NCI-H2107 (cell line): ENCODE measurements at regions not wholly inside any gene's neighbourhood (a gene's known extent, or its start where the extent isn't known, plus 50 kb on each side); places are given as distances from the start of the nearest gene placed in this dataset.

ENCODE experiments used
- DNase-seq: peaks from one replicate; lab custom pipeline; 2025; lab: John Stamatoyannopoulos, UW

DNA sequence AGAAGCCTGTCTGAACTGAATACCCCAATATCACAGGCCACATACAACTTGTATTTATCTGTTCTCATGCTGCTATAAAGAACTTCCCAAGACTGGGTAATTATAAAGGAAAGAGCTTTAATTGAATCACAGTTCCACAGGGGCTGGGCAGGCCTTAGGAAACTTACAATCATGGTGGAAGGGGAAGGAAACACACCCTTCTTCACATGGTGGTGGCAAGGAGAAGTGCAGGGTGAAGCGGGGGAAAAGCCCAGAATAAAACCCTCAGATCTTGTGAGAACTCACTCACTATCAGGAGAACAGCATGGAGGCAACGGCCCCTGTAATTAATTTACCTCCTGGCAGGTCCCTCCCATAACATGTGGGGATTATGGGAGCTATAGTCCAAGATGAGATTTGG is 50.3 kb upstream of the FNDC1 start:
- DNase-seq = no peak

DNA sequence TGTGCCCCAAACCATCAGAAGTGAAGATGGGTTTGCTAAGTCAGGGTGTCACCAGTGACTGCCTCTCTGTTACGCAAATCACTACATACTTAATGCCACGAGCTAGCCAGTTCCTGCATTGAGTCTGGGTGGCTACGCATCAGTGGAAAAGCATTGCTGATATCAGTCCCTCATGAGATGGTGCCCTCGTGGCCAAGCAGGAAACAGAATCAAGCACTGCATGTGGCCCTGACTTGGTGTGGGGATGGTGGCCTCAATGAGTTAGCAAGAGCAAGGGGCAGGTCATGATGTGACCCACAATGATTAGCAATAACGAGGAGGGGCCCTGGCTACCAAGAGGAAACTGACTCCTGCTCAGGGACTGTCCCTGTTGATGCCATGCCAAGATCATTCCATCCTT is 51.6 kb upstream of the FNDC1 start:
- no peak for DNase-seq

DNA sequence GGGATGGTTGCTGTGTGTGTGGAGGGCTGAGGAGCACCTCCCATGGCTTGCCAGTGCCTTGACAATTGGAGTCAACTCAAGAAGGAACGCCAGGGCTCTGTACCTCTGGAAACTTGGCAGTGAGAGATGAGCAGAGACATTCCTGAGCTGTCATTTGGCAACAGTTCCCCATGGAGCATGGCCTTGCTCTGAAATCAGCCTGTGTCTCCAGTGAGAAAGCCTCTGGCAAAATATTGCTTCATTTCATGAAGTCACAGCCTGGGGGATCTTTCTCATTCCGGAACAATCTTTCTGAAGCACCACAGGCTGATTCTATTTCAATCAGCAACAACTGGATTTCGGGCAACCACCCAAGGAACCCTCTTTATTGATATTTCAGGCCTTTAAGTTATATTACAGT is 52.2 kb upstream of the FNDC1 start:
- DNase-seq = no peak

DNA sequence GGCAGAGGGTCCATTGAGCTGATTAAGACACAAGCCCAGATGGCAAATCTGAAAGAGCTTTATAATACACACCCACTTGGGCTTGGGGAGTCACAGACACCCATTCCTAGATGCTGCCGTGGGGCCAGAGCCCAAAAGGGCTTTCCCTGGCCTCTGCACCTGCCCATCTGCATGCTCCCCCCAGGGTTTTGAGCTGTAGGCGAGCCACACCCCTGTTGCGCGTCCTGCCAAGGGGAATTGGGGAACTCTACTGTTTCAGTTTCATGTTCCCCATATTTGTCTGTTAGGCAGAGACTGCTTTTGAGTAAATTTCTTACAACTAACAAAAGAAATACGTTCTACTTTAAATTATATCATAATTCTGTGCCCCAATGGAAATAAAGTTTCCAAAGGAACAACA is 52.9 kb upstream of the FNDC1 start:
- no peak for DNase-seq

DNA sequence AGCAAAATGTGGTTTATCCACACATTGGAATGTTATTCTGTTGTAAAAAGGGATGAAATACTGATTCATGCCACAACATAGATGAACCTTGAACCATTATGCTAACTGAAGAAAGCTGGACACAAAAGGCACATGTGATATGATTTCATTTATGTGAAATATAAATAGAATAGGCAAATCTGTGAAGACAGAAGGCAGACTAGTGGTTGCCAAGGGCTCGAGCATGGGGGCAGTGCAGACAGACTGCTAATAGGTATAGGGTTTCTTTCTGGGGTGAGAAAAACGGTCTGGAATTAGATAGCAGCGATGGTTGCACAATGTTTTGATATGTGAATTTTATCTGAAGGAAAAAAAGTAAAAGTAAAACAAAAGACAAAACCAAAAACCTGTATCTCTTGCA is 54.6 kb upstream of the FNDC1 start:
- no peak for DNase-seq

DNA sequence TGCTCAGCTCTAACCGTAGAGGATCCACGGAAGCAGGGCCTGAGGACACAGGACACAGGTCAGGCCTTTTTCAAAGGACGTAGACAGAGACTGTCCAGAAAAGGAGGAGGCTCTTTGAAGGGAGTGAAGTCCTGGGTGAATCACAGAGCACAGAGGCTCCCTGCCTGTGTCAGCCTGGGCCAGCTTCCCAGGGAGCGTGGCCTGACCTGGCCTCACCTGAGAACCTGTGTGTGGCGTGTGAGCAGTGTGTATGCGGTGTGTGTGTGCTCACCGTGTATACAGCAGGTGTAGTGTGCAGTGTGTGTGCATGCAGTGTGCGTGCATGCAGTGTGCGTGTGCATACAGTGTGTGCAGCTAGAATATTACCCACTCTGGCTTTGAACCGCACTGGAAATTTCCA is 56.0 kb upstream of the FNDC1 start:
- DNase-seq = no peak

DNA sequence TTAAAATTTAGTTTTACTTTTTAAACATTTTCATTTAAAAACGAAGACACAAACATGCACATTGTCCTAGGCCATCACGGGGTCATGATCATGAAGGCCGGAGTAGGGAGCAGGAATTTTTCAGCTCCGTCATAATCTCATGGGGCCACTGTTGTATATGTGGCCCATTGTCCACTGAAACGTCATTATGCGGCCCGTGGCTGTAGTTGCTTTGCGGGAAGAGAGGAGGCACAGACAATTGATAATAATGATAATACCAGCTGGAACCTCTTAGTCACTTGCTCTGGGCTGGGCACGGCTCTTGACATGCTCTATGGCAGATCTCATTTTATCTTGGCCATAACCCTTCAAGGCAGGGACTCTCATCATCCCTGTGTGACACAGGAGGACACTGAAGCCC is 56.5 kb upstream of the FNDC1 start:
- no peak for DNase-seq

DNA sequence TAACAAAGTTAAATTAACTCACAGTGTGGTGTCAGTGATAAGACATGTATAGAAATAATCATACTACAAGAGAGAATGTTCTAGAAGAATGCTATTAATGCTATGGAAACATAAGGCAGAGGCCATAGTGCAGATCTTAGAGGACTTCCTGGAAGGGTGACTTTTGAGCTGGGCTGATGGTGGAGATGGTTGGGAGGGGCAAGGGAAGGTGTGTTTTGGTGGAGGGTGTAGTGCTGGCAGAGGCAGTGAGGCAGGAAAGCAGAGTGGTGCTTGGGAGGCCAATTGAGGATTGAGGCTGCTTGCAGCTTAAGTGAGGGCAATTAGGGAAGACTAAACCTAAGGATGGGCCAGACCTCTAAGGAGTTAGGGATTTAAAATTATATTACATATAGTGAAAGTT is 58.5 kb upstream of the FNDC1 start:
- DNase-seq = no peak

DNA sequence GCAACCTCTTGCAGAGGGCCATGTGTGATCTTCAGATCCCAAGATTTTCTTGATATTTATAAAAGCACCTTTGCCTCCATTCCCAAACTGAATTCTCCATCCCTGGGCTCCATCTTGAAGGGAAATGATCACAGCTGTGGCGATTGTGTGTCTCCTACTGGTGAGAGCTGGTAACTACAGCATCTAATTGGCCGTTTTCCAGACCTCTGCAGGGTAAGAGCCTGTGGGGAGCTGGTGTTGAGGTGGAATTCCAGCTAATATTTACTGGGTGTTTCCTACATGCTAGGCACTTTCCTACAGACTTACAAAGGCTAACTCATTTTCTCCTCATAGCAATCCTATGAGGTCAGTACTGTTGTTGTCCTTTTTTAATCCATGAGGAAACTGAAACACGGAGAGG is 59.2 kb upstream of the FNDC1 start:
- DNase-seq = peak; percentile 15

DNA sequence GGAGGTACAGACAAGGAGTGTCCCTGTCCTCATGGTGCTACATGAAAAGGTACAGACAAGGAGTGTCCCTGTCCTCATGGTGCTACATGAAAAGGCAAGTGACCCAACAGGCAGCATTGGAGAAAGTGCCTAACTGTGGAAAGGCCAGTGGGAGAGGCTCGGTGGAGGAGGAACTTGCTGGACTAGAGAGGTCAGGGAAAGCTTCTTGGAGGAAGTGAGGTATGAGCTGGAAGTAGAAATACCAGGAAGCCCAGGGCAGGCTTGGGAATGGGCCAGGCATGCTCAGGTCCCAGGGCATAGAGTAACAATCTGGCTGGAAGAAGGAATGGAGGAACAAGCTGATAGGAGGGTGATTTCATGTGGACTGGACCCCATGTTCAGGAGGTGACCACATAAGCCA is 59.8 kb upstream of the FNDC1 start:
- no peak for DNase-seq

DNA sequence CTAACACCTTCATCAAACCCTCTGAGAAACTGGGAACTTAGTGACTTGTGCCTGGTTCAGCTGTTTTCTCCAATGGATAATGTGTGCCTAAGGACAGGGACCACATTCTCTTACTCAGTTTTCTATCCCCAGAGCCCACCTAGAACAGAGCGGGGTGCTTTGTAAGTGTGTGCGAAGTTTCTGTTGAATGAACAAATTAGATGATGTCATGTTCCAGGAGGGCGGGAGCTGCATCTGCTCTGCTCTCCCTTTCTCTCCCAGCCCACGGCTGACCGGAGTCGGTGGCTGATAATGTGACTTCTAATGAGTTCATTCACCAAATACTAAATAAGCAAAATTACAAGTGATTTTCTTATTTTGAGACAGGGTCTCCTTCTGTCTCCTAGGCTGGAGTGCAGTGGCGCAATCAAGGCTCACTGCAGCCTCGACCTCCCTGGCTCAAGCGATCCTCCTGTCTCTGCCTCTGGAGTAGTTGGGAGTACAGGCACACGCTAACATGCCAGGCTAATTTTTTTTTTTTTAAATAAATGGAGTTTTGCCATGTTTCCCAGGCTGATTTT is 60.7 kb upstream of the FNDC1 start:
- no peak for DNase-seq

DNA sequence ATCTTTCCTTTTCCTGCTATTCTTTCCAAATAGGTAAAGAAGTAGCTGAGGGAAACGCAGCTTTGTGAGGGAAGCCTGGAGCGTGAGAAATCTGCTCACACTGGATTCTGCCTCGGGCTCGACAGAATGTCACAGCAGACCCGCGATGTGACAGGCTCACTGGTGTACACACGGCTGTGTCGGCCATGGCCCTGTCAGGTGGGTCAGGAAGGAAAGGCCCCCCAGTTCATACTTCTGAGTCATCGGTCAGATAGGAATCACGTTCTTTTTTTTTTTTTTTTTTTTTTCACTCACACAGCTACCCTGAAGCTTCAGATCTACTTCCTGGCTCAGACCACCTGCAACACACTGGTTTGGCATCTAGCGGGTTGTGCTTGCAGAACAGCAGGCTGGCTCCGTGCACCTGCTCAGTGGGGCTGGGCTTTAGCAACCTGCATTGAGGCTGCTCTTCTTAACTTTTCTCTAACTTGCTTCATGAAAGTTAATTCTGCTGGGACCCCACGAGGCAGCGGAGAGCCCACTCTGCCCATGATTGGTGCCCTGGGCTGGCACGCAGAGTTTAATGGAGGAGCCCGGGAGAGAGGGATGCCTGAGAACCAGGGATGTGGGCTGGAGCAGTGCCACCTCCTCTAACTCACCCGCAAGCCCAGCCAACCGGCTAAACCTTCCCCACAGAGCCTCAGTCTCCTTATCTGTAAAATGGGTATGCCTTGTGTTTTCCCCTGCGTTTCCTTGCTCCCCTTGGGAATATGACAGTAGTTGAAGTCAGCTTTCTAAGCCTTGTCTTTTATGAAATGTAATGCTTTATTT is 61.5 kb upstream of the FNDC1 start:
- DNase-seq = peak; percentile 36

DNA sequence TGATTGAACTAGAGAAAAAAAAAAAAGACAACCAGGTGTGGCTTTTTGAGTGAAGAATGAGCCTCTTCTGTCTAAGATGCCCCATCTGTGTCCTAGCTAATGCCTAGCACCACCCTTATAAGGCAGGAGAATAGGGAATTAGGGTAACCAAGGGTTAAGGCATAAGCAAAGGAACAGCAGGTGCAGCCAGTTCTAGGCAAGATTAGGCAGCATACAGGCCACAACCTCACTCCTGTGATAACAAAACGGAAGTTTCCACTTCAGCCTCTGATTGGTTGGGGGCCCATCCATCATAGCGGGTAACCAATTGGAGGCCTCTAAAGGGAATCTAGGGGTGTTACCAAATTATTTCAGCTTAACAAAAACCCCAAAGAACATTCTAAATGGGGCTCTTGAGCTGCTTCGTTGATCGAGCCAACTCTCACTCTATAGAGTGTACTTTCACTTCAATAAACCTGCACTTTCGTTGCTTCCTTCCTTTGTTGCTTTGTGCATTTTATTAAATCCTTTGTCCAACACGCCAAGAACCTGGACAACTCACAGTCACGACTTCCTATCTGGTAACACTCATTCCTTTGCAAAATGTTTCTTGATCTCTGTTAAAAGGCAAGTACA is 61.9 kb upstream of the TAGAP start:
- DNase-seq = peak; percentile 83

DNA sequence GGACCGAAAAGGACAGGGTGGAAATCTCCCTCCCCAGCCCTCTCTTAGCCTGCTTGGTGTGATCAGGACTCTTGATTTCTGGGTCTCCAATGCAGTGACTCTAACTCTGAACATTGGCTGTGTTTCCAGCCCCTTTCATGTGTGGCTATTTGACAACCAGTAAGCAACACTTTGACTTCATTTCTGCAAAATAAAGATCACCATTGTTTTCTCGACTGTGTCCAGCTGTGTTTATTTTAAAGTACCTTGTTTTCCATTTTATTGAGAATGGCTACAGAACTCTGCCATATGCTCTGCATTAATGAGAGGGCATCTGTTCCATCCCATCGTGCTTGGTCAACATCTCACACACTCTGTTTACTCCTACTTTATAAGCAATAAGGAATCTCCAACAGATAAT is 60.9 kb upstream of the TAGAP start:
- DNase-seq = no peak

DNA sequence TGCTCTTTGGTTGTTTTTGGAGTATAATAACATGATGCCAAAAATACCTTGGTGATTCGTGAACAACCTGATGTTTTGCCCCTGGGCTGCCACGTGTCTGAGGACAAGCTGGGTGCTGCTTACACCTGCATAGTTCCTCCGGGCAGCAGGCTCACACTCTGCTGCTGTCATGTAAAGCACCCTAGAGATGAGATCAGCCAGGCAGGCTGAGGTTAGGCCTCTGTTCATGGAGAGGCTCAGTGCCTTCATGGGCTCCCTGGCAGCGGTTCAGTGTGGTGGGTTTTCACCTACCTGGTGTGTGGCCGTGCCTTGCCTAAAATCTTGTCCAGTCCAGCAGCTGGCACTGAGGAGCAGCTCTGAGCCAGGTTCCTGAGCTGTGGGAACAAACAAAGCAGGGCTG is 60.1 kb upstream of the TAGAP start:
- no peak for DNase-seq

DNA sequence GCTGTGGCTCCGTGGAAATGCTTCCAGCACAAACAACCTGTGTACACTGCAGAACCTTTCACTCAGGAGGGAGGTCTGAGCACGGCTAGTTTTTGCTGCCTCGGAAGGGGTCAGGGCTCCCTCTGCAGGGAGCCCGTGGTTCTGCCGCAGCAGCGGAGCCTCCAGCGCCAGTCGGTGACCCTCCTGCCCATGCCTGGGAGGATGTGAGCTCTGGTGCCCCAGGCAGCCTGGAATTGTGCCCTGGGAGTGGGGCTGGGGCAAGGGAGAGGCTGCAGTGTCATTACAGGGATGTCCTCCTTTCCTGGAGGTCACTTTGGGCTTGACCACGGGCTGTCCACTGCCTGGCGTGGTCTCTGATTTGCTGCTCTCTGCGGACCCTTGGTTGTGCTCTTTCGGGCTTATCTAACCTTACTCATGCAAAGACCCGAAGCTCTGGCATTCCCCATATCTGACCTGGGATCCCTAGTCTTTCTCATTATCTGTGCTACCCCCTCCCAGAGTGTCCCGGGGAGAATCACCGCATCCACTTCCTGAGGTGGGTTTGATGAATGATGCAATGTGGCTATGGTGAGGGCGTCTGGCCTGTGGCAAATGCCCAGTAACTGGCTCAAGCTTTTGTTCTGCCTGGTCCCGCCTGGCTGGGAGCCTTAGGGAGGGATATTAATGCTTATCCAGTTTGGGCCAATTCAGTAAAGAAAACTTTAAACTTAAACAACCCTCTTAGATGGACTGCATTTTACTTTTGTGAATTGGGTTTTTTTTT is 59.6 kb upstream of the TAGAP start:
- DNase-seq = peak; percentile 43

DNA sequence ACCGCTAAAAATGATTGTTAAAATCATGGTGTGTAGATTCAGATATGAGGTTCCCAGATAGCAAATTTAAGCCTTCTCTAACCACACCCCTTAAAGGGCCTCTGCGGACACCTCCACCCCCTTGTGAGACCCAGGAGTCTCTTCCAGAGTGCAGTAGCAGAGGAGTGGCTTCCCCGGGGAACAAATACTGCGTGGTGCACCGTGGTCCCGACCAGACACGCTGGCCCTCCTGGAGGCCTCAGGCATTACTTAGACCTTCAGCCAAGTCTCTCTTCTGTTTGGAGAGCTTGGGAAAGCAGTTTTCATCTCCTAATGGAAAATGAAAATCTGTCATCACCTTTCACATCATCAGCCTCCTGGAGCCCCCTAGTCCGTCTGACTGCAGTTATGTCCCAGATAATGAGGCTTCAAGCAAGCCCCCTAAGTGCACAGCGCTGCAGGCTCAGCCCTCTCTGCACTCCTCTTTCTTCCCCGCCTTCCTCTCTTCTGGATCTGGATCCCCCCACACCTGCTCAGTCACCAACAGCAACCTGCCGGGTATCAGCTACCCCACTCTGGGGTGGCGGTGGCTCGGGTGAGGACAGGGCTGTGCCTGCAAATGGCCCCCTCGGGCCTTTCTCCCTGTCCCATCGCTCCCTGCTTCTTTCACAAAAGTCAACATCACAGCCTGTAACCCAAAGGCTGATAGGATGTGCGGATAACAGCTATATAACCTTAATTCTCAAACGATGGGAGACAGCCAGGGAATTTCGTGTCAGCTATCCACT is 58.8 kb upstream of the TAGAP start:
- no peak for DNase-seq

DNA sequence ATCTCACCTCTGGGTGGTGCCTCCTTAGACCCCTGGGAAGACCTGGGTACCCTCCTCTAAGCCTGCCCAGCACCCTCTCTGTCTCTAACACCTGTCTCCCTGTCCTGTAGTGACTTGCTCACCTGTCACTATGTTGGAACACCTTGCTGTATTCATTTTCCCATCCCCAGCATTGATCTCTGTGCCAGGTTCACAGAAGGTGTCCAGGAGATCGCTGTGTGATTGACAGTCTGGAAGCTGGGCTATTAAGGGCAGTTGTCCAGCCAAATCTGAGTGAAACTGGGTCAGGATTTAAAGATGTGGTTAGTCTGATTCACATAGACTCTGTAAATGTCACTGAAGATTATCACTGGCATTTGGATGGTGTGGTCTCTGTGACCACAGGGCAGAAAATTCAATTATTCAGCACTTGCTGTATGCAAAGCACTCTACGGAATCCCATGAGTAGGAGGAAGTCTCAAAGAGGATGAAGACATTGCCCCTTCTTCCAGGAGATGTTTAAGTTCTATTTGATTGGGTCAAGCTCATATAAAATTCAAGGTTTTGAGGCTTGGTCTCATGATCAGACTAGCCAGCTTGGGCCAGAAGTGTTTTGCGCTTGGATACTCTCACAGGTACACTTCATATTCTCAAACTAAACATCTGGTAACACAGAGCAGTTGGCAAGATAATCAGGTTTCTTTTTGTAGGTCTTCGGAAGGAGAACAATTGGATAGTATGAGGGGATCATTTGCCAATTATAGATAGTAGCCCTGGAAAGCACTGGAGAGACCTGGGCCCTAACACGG is 57.8 kb upstream of the TAGAP start:
- no peak for DNase-seq

DNA sequence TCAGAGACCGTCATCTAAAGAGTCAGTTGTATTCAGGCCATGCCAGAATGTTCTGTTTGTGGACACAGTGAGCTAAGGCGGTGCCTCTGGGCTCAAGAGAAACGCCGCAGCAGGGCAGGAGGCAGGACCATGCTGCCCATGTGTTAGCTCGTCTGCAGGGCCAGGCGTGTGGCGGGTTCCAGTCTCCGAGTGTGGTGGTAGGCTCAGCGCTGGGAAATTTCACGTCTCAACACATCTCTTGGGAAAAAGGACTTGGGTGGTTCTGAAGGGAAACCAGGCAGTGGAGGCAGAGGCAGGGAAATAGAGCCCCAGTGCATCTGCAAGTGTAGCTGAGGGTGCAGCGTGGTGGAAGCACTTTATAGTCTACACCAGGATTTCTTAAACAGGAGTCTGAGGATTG is 56.9 kb upstream of the TAGAP start:
- no peak for DNase-seq

DNA sequence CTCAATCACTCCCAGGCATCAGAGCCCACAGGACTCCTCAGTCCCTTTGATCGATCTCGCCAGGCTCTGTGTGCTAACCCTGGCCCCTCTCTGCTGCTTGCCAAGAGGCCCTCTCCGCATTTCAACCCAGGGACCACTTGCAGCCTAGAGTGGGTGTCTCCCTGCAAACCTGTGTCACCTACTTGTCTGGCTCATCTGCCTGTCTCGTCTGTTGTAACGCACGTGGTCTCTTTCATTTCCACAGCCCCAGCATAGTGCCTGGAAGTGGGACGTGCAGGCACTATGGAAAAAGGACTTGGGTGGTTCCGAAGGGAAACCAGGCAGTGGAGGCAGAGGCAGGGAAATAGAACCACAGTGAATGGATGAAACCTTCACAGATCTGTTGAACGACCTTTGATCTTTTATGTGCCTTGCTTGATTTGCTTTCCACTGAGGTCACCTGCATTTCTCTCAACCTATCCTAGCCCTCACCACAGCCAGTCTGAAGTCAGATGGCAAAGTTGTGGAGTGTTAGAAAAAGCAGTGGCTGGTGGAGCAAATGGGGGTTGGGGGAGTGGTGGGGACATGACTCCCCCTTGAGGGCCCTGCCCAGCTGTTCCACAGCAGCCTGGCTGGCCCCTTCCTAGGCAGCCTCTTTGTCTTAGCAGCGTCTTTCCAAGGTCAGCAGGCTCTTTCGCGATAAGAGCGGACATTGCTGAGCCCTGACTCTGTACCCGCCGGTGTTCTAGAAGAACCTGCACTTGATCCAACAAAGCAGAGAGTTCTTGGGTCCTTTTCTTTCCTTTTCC is 55.8 kb upstream of the TAGAP start:
- no peak for DNase-seq

DNA sequence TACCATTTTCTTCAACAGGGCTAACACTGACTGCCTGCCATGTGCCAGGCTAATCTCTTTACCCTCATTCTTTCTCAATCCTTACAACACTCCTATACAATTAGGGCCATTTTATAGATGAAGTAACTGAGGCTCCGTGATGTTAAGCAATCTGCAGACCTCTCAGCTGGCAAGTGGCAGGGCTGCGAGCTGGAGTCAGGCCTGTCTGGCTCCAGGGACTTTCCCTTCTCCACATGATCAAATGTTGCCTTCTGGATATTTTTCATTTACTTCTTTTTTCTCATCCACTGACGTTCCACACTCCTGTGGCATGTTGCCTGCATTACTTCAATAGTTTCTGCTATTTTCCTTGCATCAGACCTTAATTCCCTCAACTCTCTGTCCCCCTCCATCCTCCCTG is 55.2 kb upstream of the TAGAP start:
- no peak for DNase-seq
